Neuronal stem cell (in vitro differentiated cells): ENCODE measurements at regions not wholly inside any gene's neighbourhood (a gene's known extent, or its start where the extent isn't known, plus 50 kb on each side); places are given as distances from the start of the nearest gene placed in this dataset.

ENCODE experiments used
- DNase-seq: peaks from one replicate; pipeline ENCODE4 v3.0.0-alpha.2; 2013; ENCODE audit warnings: low spot score
- H2AFZ ChIP-seq: one replicate; pipeline ENCODE4 v1.6.1; 2013; ENCODE audit warnings: mild to moderate bottlenecking, low read length, inconsistent platforms
- H2AK5ac ChIP-seq: 2 replicates; pipeline ENCODE4 v1.6.1; 2013; ENCODE audit warnings: low read depth, mild to moderate bottlenecking, inconsistent platforms, low read length, moderate library complexity, mixed read lengths
- H2BK120ac ChIP-seq: 2 replicates; pipeline ENCODE4 v1.6.1; 2013; ENCODE audit warnings: low read depth, mild to moderate bottlenecking, inconsistent platforms, low read length, moderate library complexity, mixed read lengths
- H2BK12ac ChIP-seq: one replicate; pipeline ENCODE4 v1.6.1; 2013; ENCODE audit warnings: low read length, inconsistent platforms
- H2BK15ac ChIP-seq: 2 replicates; pipeline ENCODE4 v1.6.1; 2013; ENCODE audit warnings: mild to moderate bottlenecking, low read length, inconsistent platforms, mixed read lengths
- H2BK5ac ChIP-seq: one replicate; pipeline ENCODE4 v1.6.1; 2013; ENCODE audit warnings: inconsistent platforms, mild to moderate bottlenecking, low read length, moderate library complexity
- H3K14ac ChIP-seq: one replicate; pipeline ENCODE4 v1.6.1; 2013; ENCODE audit warnings: low read length, inconsistent platforms
- H3K18ac ChIP-seq: 2 replicates; pipeline ENCODE4 v1.6.1; 2013; ENCODE audit warnings: low read length, inconsistent platforms
- H3K23ac ChIP-seq: 2 replicates; pipeline ENCODE4 v1.6.1; 2013; ENCODE audit warnings: low read depth, mild to moderate bottlenecking, mixed read lengths, low read length, inconsistent platforms; ENCODE audit not compliant: poor library complexity
- H3K27ac ChIP-seq: replicated peaks from 3 replicates; pipeline ENCODE4 v1.5.1; 2013; ENCODE audit warnings: low read length, inconsistent platforms
- H3K27me3 ChIP-seq, 3 experiments: 2 replicates each; pipeline ENCODE4 v1.6.1; 2013; ENCODE audit warnings: low read length in 3 of 3, mild to moderate bottlenecking in 2 of 3, inconsistent platforms in 1 of 3, low read depth in 1 of 3, mixed read lengths in 1 of 3, moderate library complexity in 1 of 3; ENCODE audit not compliant: control insufficient read depth in 3 of 3, insufficient read depth in 3 of 3
- H3K36me3 ChIP-seq, 2 donors: replicated peaks in 1 of 2; 2 replicates each; pipeline ENCODE4 v1.6.1; 2013; ENCODE audit warnings: low read length in 2 of 2; ENCODE audit not compliant: control insufficient read depth in 2 of 2, insufficient read depth in 2 of 2
- H3K4ac ChIP-seq: 2 replicates; pipeline ENCODE4 v1.6.1; 2013; ENCODE audit warnings: inconsistent platforms, mild to moderate bottlenecking, low read length, moderate library complexity
- H3K4me1 ChIP-seq, 2 donors: 1 replicate in 1 of 2; 2 replicates in 1 of 2; pipeline ENCODE4 v1.6.1; 2013; ENCODE audit warnings: low read length in 2 of 2, low read depth in 1 of 2; ENCODE audit not compliant: control insufficient read depth in 2 of 2, insufficient read depth in 1 of 2
- H3K4me2 ChIP-seq: one replicate; pipeline ENCODE4 v1.6.1; 2013; ENCODE audit warnings: mild to moderate bottlenecking, low read length, inconsistent platforms; ENCODE audit not compliant: insufficient read depth, poor library complexity, severe bottlenecking
- H3K4me3 ChIP-seq, 2 donors: 2 replicates each; pipeline ENCODE4 v1.5.1; 2013; ENCODE audit warnings: low read length in 2 of 2, mild to moderate bottlenecking in 2 of 2, inconsistent platforms in 1 of 2, moderate library complexity in 1 of 2
- H3K79me1 ChIP-seq: one replicate; pipeline ENCODE4 v1.6.1; 2013; ENCODE audit warnings: low read depth, mild to moderate bottlenecking, inconsistent platforms, low read length, moderate library complexity
- H3K9ac ChIP-seq: one replicate; pipeline ENCODE4 v1.6.1; 2013; ENCODE audit warnings: mild to moderate bottlenecking, low read depth, low read length, inconsistent platforms; ENCODE audit not compliant: poor library complexity
- H3K9me3 ChIP-seq, 2 donors: replicated peaks in 1 of 2; 2 replicates each; pipeline versions ENCODE3 to v1.6.1; 2013; ENCODE audit warnings: low read length in 2 of 2, mild to moderate bottlenecking in 2 of 2, inconsistent platforms in 1 of 2, low read depth in 1 of 2, mixed read lengths in 1 of 2, moderate library complexity in 1 of 2; ENCODE audit not compliant: control insufficient read depth in 2 of 2, insufficient read depth in 1 of 2
- H4K8ac ChIP-seq: one replicate; pipeline ENCODE4 v1.6.1; 2013; ENCODE audit warnings: low read depth, mild to moderate bottlenecking, inconsistent platforms, low read length, moderate library complexity
- H4K91ac ChIP-seq: one replicate; pipeline ENCODE4 v1.6.1; 2013; ENCODE audit warnings: low read length, low read depth, mild to moderate bottlenecking, inconsistent platforms; ENCODE audit not compliant: poor library complexity
- WGBS, 2 donors: extraction: QIAGEN DNeasy Blood & Tissue Kit; methylation state at CpG; one replicate each; pipeline ENCODE4 v1.1.7; 2013; ENCODE audit warnings: missing lambda C conversion rate in 2 of 2, mixed read lengths in 1 of 2; ENCODE audit not compliant: insufficient read length in 2 of 2, insufficient replicate concordance in 1 of 2; ENCODE audit errors: extremely low coverage in 2 of 2; 5-methylcytosine and 5-hydroxymethylcytosine counted together

DNA sequence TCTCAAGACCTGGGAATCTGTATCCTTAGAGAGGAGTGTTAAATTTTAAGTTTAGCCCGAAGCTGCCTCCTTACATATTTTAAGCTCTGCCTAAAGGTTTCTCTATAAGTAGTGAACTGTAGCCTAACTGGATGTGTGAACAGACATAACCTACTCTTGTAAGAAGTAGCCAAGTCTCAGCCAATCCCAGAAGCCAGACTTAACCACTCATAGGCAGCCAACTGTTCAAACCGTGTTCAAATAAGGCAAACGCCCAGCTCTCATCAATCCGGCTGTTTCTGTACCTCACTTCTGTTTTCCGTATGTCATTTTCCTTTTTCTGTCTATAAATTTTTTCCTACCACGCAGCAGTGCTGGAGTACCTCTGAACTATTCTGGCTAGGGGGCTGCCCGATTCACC, 58.7 kb upstream of the HRH2 start:
- H2BK12ac ChIP-seq = no peak overlapping the region
- H3K79me1 ChIP-seq = no peaks in the 10 kb centered on the region
- H2BK15ac ChIP-seq = no peak overlapping the region
- H3K4me3 ChIP-seq = no peak overlapping the region
- H4K8ac ChIP-seq = no peak overlapping the region
- no peak overlapping the region for H3K4ac ChIP-seq
- no CpG with 5 or more reads among the region's 7 CpGs for WGBS, 2 donors
- no peak overlapping the region for H2BK120ac ChIP-seq
- no peak overlapping the region for H3K4me2 ChIP-seq
- H3K27ac ChIP-seq = no peak overlapping the region
- H3K9me3 ChIP-seq = peaks cover 0 to 4% of the 10 kb centered on the region in 2 donors
- H2BK5ac ChIP-seq = no peak overlapping the region
- H2AFZ ChIP-seq = no peak overlapping the region
- H3K18ac ChIP-seq = no peak overlapping the region
- no peak overlapping the region for H4K91ac ChIP-seq
- no peak overlapping the region for H3K14ac ChIP-seq
- H3K4me1 ChIP-seq = peaks cover 0 to 3% of the 10 kb centered on the region in 2 donors
- no peak overlapping the region for H2AK5ac ChIP-seq
- no peaks in the 10 kb centered on the region for H3K27me3 ChIP-seq
- H3K36me3 ChIP-seq = no peaks in the 10 kb centered on the region
- no peak overlapping the region for H3K23ac ChIP-seq
- H3K9ac ChIP-seq = no peak overlapping the region
- DNase-seq = no peak

- Histone ChIP-seq H4K8ac (no peak overlapping the region), H2BK120ac (no peak overlapping the region), H3K4me1 (peaks cover 0 to 3% of the 10 kb centered on the region in 2 donors), H2BK5ac (no peak overlapping the region), H2BK15ac (no peak overlapping the region), H3K4me2 (no peak overlapping the region), H3K23ac (no peak overlapping the region), H3K79me1 (no peaks in the 10 kb centered on the region), H3K27ac (no peak overlapping the region), H3K9me3 (peaks cover 0 to 3% of the 10 kb centered on the region in 2 donors), H2AK5ac (no peak overlapping the region), H3K14ac (no peak overlapping the region), H3K27me3 (peaks cover 0 to 2% (median 0%) of the 10 kb centered on the region in 3 experiments), H3K36me3 (no peaks in the 10 kb centered on the region), H3K18ac (no peak overlapping the region), H3K4me3 (no peak overlapping the region), H2AFZ (no peak overlapping the region), H3K4ac (no peak overlapping the region), H2BK12ac (no peak overlapping the region), H4K91ac (no peak overlapping the region), H3K9ac (no peak overlapping the region)
- DNase-seq = no peak
- no CpG with 5 or more reads among the region's 4 CpGs for WGBS, 2 donors
These were observed 53.7 kb upstream of the HRH2 start for GRCh38 chr5:175603987-175604739.

- Histone ChIP-seq H3K14ac (no peak overlapping the region), H2BK15ac (no peak overlapping the region), H3K18ac (no peak overlapping the region), H3K9me3 (peaks cover 0 to 3% of the 10 kb centered on the region in 2 donors), H3K36me3 (no peaks in the 10 kb centered on the region), H2BK12ac (no peak overlapping the region), H3K4ac (no peak overlapping the region), H3K4me1 (peaks cover 0 to 3% of the 10 kb centered on the region in 2 donors), H3K4me3 (no peak overlapping the region), H3K27ac (no peak overlapping the region), H3K79me1 (no peaks in the 10 kb centered on the region), H2AK5ac (no peak overlapping the region), H3K27me3 (peaks cover 0 to 2% (median 0%) of the 10 kb centered on the region in 3 experiments), H2BK120ac (no peak overlapping the region), H3K23ac (no peak overlapping the region), H3K4me2 (no peak overlapping the region), H4K8ac (no peak overlapping the region), H4K91ac (no peak overlapping the region), H3K9ac (no peak overlapping the region), H2AFZ (no peak overlapping the region), H2BK5ac (no peak overlapping the region)
- DNase-seq = no peak
- WGBS, 2 donors = no CpG with 5 or more reads among the region's 3 CpGs
These were observed 51.5 kb upstream of the HRH2 start for GRCh38 chr5:175606409-175606808.
